ENCODE measurements at regions not wholly inside any gene's neighbourhood (a gene's known extent, or its start where the extent isn't known, plus 50 kb on each side); places are given as distances from the start of the nearest gene placed in this dataset.

DNA sequence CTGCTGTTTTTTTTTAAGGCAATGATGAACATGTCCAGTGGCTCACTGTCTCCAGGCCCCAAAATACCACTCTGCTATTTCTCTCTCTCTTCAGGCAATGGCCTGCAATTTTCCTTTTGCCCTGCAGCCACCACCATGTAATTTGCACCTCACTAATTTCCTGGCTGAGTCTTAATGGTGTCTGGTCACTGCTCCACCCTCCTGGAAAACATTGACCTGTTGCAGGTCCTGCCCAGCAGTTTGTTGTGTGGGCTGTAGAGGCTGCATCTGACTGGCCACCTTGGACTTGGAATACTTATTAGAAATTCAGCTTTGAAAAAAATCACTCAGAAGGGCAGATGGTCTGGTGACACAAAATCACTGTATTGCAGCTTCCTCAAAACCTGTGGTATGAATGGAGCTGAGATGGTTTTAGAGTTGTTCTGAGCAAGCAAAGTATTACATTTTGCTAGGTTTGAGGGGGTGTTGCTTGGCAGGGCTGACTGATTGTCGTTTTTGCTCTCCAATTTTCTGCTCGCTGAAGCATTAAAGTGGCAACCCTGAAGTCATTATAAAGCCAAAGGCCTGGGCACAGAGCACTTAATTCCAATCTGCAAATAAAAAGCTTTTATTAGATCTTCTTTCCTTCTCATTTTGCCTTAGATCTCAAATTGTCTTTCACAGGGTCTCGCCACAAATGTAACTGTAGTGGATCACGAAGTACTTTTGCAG lies 134.8 kb downstream of the TMEM174 start:
- no peak for DNase-seq

DNA sequence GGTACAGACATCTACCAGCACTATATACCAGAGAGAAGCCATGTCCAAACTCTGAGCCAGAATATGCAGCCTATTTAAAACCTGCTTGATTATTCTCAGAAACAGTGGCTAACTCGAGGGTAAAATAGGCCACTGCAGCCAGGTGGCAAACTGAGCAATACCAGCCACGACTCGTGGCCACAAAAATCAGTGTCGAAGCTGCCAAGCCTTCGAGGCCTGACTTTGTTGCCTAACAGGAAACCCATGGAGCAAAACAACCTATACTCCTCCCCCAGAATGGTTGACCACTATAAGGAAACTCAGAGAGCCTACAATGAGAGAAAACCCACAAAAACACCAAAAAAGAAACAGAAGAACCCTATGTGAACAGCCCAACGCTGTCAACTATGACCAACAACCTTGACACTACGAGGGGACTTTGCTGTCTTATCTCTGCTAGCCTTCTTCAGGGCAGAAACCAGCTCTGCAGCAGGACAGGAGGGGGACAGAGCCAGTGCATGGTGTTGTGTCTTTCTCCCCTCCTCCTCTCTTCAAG lies 133.8 kb downstream of the TMEM174 start:
- peak; percentile 46 for DNase-seq

DNA sequence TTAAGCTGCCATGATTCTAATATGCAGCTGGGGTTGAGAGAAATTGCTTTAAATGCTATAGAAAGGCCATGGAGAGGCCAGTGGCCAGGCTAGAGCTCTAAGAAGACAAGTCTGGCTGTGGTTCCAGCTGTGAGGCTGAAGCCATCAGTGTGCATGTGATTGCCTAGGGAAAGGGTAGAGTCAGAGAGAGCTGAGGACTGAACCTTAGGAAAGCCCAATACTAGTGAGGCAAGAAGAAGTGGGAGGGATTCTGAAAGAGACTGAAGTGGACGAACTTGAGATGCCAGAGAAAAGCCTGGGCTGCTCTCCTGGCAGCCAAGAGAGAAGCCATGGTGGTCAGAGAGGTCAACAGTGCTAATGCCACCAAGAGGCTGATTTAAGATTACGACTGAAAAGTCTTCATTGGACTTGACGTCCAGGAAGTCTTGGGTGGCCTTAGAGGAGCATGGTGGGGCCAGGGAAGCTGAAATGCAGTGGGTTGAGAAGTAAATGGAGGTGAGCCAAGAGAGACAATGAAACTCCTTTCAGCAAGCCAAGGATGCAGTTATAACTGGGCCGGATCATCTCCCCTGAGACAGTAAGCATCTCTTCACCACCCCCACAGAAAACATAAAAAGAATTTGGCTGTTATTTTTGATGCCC lies 133.2 kb downstream of the TMEM174 start:
- no peak for DNase-seq

DNA sequence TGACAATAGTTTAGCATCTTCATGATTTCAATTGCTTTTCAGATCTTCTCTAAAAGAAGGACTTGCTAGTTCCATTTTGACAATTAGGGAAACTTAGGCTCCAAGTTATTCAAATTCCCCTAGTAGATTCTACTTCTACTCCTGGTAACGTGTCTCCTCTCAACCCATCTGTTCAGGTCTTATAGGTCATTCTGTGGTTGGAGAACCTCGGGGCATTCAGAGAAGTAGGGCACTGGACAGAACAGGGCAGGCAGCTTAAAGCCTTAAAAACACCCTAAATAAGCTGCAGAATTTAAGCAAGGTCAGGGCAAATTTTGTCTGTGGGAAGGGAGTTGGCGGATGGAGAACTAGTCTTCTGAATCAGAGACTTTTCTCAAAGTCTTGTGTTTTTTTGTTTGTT lies 132.4 kb downstream of the TMEM174 start:
- DNase-seq, result no peak

DNA sequence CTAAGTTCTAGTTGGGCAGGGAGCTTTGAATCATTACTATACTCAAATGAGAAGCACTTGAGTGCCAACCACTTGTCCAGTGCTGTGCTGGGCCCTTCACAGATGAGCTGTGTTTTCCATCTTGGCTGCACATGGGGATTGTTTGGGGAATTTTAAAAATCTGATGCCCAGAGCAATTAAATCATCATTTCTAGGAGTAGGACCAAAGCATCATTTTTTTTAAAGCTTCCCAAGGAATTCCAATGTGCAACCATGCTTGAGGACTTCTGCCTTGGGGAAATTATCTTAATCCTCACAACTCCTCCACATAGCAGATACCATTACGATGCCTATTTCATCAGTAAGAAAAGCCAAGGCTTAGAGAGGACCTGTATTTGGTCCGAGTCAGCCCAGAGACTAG lies 131.4 kb downstream of the TMEM174 start:
- peak; percentile 67 for DNase-seq

DNA sequence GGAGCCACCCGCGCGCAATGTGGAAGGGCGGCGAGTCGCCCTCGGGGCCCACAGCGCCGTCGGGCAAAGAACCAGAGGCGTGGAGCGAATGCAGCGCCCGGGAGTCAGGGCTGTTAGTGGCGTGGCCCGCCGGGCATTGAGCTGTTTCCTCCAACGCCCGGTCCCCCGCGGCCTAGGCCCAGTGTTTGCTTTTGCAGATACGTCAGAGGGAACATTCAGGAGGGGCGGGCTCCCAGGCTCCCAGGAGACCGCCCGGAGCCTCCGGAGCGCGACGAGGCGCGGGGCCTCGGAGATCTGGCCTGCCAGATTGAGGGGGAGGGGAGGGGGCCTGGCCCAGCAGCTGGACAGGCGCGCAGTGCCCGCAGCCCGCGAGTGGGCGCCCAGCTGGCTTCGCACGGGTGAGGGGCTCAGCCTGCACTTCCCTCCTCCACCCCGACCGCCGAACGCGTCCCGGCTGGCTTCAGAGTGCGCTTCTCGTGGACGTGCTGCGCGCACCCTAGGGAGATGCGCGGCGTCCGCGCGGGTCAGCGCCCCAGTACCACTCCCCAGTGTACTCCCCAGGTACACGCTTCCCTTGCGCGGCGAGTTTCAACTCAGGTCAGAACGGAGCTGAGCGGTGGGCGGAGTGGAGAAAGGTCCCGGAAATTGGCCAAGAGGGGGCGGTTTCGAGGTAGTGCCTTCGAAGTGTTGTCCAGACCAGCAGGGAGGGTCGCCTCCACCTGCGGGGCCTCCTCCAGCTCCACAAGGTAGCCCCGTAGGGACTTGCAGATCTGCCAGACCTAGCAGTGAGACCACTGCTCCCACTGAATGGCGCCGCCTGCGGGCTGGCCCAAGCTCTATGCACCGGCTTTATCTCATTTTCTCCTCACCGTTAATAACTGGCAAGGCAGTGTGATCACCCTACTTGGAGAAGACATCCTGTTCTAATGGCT lies 130.4 kb downstream of the TMEM174 start:
- DNase-seq, result peak; percentile 42

DNA sequence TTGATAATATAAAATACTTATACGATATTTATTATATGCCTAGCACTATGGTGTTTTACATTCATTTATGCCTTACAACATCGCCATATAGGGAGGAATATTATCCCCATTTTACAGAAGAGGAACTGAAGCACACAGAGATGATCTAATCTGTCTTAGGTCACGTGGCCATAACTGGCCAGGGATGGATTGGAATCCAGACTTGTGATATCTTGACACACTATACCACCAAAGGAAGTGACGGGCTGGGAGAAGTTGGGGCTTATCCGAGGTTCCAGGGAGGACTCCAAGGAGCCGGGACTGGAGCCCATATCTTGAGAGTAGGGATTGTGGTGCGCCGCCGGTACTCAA lies 129.8 kb downstream of the TMEM174 start:
- no peak for DNase-seq

DNA sequence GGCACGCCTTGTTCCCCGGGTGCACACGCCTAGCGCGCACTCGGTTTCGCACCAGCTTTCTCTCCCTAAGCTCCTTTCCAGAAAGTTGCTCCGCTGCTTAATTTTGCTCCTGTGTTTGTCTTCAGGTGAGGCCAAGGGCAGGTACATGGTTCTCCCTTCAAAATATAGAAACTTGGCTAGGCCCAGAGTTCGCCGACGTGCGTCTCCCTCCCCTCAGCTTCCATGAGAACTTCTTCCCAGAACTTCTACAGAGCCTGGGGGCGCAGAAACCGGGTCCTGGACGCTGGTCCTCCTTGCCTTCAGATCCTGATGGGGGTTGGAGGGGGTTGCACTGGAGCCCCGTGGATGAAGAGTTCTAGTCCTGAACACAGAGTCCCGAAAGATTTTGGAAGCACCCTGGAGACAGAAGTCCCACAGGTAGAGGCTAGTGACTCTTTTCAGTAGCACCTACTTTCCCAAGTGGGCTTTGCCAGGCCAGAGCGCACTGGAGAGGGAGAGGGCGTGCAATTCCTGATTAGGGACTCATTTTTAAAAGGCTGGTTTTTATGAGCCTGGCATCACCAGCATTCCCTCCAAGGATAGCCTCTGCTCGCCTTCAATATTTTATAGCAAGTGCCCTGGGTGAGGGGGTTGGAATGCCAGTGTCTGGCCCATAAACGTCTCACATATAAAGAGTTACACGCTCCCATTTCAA lies 128.4 kb downstream of the TMEM174 start:
- no peak for DNase-seq

DNA sequence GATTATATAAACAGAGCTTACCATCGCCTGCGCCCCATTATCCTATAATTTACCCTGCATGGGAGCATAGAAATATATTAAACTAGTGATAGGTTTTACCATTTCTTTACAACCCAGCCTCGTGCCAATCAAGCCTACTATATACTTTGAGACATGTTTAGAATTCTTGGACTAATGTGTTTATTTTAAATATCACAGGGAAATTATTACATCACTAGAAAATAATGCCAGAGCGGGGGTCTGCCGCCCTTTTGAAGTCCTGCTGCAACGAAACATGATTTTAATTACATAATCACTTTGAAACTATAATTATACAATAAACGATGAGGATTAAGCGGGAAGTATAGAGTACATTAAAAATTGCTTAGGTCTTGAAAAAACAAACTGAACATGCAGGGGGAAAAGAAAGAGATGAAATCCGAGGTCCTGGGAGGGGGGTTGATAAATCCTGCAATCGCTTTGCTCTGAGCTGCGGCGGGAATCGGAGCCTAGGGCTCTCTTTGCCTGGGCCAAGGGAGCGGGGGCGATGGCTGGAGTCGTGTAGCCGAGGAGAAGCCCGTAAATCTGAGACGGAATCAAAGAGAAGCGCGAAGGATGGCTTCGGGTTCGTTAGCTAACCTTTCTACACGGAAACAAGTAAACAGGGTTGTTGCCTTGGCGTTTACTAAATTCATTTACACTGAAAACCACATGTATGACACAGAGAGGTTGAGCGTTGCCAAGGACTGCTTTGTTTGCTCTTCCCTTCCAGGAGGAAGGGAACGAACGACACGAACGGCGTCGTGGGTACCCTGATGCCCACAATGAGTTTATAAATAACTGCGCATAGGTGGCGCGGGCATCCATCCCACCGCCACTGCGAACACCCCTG lies 127.6 kb downstream of the TMEM174 start:
- peak; percentile 63 for DNase-seq

DNA sequence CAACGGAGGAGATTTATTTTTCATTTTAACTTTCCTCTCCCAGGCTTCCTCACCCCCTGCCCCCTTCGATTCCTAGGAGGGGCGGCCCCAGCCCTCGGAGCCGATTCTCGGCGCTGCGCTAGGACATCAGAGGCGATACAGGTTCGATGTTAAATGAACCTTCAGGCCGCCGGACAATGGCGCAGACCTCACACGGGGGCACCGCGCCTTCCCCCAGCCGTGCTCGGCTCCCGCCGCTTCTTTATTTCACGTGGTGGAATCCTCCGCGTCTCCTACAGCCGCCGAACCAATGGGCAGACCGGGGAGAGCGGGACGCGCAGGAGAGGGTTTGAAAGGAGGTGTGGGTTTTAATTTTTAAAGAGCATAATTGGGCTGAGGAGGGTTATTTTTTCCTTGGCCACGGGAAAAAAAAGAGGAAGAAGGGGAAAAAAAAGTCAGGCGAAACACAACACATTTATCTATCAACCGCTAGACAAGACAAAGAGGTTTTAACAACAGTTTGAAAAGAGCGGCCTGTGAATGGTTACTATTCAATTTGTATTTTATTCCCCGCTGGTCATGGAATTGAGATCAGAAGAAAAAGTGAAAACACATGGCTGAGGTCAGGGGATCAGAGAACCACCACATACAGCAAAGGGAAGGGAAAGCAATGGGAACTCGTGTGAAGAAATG lies 126.8 kb downstream of the TMEM174 start:
- peak; percentile 62 for DNase-seq

DNA sequence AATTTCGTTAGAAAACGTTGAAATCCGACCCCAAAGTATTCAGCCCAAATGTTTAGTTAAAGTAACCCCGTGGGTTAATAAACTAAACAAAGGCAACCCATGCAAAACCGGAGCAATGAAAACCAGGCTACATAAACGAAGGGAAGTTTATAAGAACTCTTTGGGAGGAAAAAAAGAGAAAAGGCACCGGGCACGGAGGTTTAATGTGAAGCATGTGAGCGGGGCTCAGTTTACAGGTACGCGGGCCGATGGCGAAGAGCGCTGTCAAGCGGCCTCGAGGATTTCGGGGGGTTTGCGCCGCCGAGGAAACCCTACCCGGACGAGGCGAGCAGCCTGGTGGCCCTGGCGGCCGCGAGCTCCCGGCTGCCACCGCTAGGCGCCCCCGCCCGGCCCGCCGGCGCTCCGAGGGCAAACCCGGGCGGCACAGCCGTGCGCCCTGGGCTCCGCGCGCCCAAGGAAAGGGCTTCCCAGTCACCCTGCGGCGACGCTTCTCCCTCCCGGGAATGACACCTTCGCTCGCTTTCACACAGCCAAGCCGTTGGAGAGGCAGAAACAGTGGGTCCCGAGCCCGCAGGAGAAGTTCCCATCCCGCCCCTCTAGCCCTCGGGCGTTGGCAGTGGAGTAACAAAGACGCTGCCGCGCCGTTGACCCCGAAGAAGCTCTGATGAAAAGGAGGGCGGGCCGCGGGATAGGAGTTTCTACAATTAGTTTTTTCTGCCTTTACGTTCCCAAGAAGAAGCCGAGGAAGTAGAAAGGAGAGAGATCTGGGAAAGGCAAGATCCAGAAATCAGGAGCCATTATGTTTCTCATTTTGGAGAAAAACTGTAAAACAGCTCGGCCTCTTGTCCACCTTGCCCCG lies 126.0 kb downstream of the TMEM174 start:
- DNase-seq, result peak; percentile 59

DNA sequence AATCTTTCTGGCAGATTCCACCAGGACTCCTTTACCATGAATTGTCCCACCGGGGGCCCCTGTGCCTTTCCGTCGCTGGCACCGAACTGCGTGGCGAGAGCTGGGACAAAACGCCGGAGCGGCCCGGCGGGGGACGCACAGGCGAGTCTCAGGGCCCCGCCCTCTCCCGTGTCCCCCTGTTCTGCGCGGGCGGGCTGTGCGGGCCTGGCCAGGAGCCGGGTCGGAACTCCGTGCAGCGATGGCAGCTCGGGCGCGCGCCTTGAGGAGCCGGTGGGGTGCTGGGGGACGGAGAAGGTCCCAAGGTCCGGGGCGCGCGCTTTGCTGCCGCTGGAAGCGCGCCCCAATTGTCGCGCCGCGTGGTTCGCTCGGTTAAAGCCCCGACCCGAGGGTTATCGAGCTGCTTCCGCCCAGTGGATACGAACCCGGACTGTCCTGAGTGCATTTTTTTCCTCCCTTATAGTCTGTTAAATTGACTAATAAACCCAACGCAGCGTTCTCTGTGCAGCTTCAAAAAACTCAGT lies 125.3 kb downstream of the TMEM174 start:
- DNase-seq, result no peak

DNA sequence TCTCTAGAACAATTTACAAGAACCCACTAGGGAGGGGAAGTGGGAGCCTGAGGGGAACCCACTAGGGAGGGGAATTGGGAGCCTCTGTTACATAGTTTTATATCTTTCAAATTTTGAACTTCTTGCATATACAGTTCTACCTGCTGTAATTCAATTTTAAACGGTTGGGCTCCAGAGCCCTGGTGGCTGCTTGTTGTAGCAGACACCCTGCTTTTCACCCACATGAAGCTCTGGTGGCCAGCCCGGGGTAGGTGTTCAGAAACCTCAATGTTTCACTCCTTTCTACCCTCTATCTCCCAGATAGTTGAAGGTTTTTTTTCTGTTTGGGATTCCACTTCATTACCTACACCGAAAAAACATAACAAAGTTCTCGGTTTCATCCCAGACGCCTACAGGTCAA lies 124.4 kb downstream of the TMEM174 start:
- DNase-seq, result no peak

DNA sequence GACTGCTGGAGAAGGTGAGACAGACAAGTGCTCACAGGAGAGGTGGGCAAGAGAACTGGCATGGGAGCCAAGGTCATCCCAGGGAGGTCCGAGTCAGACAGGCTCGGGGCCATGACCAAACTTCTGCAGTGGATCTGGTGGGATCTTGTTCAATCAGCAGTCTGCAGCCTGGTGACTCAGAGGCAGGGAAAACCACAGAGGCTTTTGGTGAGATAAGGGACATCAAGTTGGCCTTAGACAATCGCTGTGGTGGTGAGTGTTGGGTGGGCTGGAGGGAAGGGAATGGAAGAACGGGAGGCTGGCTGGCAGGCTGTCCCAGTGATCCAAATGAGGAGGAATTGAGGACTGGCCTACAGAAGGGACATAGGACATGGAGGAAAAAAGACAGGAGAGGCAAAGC lies 123.8 kb downstream of the TMEM174 start:
- DNase-seq, result peak; percentile 82

DNA sequence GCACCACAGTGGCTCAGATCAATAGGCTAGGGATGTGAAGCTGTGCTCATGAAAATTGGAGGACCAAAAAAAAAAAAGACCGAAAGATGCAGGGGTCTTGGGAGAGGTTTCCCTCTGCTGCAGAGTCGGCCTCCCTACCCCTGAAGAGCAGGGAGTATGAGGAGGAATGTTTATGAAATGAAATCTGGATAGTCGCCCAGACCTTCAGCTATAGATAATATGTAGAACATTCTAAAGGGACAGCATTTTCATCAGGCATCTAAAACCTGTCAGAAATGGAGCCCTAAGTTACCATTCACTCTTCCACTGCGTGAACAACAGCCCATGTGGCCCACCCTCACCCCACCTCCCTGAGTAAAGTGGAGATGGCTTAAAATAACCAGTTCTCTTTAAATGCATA lies 122.9 kb downstream of the TMEM174 start:
- peak; percentile 76 for DNase-seq

DNA sequence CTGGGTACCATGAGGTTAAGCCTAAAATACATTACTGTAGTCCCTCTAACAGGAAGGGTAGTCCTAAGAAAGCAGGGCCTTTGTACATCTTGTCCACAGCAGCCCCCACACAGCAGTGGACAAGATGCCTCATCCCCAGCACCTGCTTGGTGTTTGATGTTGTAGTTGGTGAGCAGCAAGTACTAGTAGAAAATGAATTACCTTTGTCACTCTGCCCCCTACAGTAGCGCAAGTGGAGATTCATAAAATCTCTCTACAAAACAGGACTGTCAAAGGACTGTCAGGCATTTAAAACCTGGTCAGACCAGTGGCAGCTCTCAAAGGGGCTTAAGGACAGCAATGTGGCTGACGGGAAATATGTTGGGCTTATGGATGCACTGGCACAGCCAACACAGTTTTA lies 122.5 kb downstream of the TMEM174 start:
- no peak for DNase-seq

DNA sequence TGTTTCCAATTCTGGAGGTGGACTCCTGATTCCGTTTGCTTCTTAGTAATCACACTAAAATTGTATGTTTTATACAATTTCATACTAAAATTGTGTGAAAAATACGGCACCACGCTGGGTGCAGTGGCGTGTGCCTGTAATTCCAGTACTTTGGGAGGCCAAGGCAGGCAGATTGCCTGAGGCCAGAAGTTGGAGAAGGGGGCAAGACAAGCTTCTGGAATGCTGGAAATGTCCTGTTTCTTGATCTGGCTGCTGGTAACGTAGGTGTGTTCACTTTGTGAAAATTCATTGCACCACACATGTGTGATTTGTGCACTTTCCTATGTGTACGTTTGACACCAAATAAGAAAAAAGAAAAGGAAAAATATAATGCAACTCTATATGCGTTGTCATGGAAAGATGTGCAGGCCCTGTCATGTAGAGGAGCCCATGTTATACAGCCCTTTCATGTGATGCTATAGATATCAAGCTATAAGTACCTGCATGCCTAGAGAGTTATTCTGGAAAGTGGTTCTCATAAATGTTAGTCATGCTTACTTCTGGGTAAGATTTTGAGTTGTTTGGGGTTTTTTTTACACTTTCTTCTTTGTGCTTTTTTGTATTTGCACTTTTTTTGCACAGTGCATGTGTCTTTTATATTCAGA lies 119.9 kb downstream of the TMEM174 start:
- no peak for DNase-seq

DNA sequence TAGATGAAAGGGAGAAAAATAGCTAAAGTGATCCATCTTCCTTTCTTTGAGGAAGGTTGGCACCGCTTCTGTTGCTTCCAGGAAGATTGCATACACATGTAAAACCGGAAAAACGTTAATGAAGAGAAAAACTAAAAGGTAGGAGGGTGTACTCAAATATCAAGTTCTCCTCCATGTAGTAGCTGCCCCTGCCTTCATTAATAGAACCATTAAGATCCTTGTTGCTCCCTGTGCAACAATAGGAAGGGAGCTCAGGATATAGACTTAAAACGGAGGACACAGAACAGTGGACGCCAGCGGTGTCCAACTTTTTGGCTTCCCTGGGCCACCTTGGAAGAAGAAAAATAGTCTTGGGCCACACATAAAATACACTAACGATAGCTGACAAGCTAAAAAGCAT lies 118.9 kb downstream of the TMEM174 start:
- DNase-seq, result no peak

DNA sequence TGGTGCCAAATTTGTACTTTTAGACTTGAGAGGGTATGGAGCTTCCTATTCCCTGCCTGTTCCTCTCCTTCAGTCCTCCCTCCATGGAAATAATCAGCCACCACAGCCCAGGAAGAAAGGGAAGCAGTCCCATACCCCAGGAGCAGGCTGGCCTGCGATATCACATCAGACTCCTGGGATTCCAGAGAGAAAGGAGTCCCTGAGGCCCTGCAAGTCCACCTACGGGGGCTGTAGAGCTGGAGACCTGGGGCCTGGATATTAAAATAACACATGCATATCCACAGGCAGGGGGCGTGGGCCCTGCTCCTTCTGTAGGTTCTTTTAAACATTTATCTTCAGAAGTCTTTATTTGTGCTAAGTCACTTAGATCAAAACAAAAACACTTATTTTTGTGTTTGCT lies 117.2 kb downstream of the TMEM174 start:
- DNase-seq, result no peak
